ENCODE measurements at regions not wholly inside any gene's neighbourhood (a gene's known extent, or its start where the extent isn't known, plus 50 kb on each side); places are given as distances from the start of the nearest gene placed in this dataset.
"Not testable (repeated sequence)": the region's sequence is repeated elsewhere in the genome, so short reads cannot be mapped to it uniquely, and the experiment has no call there.

DNA sequence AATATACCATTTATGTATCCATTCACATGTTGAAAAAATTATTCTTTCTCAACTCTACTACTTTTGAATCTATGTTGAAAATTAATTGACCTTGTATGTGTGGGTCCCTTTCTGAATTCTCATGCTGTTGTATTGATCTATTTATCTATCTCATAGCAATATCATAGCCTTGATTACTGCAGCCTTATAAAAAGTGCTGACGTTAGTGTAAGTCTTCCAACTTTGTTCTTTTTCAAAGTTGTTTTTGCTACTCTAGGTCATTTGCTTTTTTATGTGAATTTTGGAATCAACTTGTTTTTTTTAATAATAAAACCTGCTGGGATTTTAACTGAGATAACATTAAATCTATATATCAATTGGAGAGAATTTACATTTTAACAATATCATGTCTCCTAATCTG is 52.2 kb upstream of the PAX3 start:
- no peak for DNase-seq

DNA sequence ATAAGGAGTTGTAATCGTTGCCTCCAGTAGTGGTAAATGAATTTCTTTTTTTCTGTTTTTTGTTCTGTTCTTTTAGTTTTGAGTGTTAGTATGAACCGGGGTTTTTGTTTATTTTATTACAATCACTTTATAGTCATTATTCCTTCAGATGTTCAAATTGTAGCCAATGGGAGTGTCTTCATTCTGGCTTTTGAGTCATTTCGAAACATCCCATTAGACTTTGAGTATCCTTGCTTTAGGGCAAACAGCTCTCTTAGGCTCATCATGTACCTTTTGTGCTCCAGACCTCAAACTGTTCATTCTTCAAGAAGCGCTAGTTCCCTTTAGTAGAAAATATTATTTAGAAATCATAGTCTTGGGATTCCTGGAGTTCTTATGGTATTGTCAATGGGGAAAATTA is 54.2 kb upstream of the PAX3 start:
- no peak for DNase-seq

GRCh38 chr2:222353993-222354392 is 55.2 kb upstream of the PAX3 start:
- DNase-seq = no peak

- no peak for DNase-seq
Measured at GRCh38 chr2:222355860-222356259, 57.1 kb upstream of the PAX3 start.

- DNase-seq = no peak
Measured at GRCh38 chr2:222357930-222358329, 59.1 kb upstream of the PAX3 start.

DNA sequence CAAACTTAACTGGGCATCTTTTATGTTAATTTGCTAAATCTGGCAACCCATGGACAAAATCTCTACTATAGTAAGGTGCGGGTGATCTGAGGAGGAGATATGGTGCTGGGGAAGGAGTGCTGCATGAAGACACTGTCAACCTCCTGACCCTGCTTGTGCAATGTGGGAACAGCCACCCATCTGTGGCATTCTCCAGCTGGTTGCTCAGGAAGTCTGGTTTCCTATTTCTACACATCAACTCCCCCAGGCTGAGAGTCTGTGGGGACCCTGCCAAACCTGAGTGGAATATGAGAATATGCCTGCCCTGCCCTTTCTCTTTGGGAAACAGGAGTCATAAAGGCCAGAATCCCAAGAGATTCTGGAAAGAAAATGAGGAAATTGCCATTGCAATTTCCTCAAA is 60.1 kb upstream of the PAX3 start:
- peak; percentile 82 to 89 (median 82) for DNase-seq

DNA sequence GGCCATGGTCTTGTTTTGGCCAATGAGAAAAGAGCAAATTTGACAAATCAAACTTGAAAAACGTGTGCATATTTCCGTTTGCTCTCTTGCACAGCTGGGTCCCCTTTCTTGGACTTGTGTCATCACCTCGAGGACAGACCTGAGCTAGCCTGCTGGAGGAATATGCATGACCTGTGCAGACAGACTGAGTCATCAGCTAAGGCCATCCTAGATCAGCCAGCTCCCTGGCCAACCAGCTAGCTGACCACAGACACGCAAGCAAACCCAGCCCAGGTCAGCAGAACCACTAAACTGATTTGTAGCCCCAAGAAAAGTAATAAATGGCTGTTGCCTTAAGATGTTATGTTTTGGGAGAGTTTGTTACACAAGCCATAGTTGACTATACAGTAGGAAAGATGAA is 61.3 kb upstream of the PAX3 start:
- peak; percentile 14 to 33 (median 20) for DNase-seq

- DNase-seq = no peak
Measured at GRCh38 chr2:222360997-222361396, 62.2 kb upstream of the PAX3 start.

DNA sequence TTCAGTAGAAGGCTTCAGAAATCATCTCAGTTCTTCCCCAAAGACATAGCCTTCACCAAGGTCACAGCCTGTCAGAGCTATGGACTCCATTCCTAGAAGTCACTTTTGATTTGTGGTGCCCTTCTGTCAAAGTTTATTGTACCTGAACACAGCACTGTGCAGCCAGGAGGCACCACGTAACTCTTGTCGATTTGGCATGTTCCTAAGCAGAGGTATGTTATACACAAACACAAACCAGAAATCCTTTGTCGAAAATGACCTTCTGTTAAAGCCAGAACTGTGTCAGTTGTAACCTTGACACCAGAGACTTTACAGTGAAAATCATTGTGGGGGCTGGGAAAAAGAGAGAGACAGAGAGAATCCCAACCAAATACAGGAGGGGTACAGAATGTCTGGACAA is 62.6 kb upstream of the SGPP2 start:
- DNase-seq = no peak

- DNase-seq = no peak
Measured at GRCh38 chr2:222362336-222362735, 62.0 kb upstream of the SGPP2 start.

GRCh38 chr2:222364285-222364895 is 60.0 kb upstream of the SGPP2 start:
- DNase-seq = peak; percentile 80 to 94 (median 89)

DNA sequence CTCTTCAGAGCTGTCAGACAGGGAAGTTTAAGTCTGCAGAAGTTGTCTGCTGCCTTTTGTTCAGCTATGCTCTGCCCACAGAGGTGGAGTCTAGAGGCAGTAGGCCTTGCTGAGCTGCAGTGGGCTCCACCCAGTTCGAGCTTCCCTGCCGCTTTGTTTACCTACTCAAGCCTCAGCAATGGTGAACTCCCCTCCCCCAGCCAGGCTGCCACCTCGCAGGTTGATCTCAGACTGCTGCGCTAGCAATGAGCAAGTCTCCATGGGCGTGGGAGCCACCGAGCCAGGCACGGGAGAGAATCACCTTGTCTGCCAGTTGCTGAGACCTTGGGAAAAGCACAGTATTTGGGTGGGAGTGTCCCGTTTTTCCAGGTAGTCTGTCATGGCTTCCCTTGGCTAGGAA is 56.1 kb upstream of the SGPP2 start:
- not testable (repeated sequence) for DNase-seq

GRCh38 chr2:222372993-222373392 is 51.4 kb upstream of the SGPP2 start:
- no peak for DNase-seq
